Spleen (tissue), 11 donors: ENCODE measurements at regions not wholly inside any gene's neighbourhood (a gene's known extent, or its start where the extent isn't known, plus 50 kb on each side); places are given as distances from the start of the nearest gene placed in this dataset.
"Not testable (repeated sequence)": the region's sequence is repeated elsewhere in the genome, so short reads cannot be mapped to it uniquely, and the experiment has no call there.

ENCODE experiments used
- DNase-seq: peaks from one replicate; pipeline ENCODE4 v3.0.0-alpha.2; 2020
- H3K27ac ChIP-seq, 8 donors: fragments of 200-600 bp; sonication (generic) in 7 of 8; 1 replicate in 4 of 8; 2 replicates in 4 of 8; pipeline versions ENCODE4 v1.5.0 to v1.8.0; 2016 to 2021; ENCODE audit warnings: inconsistent platforms in 4 of 8, mild to moderate bottlenecking in 4 of 8, moderate library complexity in 1 of 8
- H3K27me3 ChIP-seq, 7 donors: fragments of 200-600 bp; sonication (generic) in 6 of 7; replicated peaks in 1 of 7; 1 replicate in 4 of 7; 2 replicates in 3 of 7; pipeline versions ENCODE4 v1.5.0 to v1.8.0; 2016 to 2021; ENCODE audit warnings: inconsistent platforms in 3 of 7, mild to moderate bottlenecking in 1 of 7
- H3K36me3 ChIP-seq, 6 donors: fragments of 200-600 bp; sonication (generic) in 5 of 6; 1 replicate in 4 of 6; 2 replicates in 2 of 6; pipeline versions ENCODE4 v1.5.0 to v1.8.0; 2016 to 2021; ENCODE audit warnings: inconsistent platforms in 2 of 6
- H3K4me1 ChIP-seq, 6 donors: fragments of 200-600 bp; sonication (generic) in 5 of 6; 1 replicate in 3 of 6; 2 replicates in 3 of 6; pipeline versions ENCODE4 v1.5.0 to v1.8.0; 2016 to 2021; ENCODE audit warnings: inconsistent platforms in 3 of 6
- H3K4me3 ChIP-seq, 8 donors: fragments of 200-600 bp; sonication (generic) in 7 of 8; 1 replicate in 4 of 8; 2 replicates in 4 of 8; pipeline versions ENCODE4 v1.5.0 to v1.8.0; 2016 to 2021; ENCODE audit warnings: inconsistent platforms in 4 of 8, mild to moderate bottlenecking in 4 of 8, moderate library complexity in 2 of 8
- H3K9me3 ChIP-seq, 8 donors: fragments of 200-600 bp; sonication (generic) in 7 of 8; 1 replicate in 4 of 8; 2 replicates in 4 of 8; pipeline versions ENCODE4 v1.5.0 to v1.8.0; 2016 to 2021; ENCODE audit warnings: inconsistent platforms in 4 of 8
- POLR2A ChIP-seq, 3 donors: fragments of 450-650 bp; IDR thresholded peaks; one replicate each; pipeline ENCODE4 v1.5.1; 2017; ENCODE audit warnings: antibody characterized with exemption in 3 of 3, mild to moderate bottlenecking in 1 of 3
- POLR2AphosphoS5 ChIP-seq, 3 donors: sonication (generic); formaldehyde crosslinking; IDR thresholded peaks; one replicate each; pipeline ENCODE4 v1.5.1; 2017; ENCODE audit warnings: antibody characterized with exemption in 3 of 3
- WGBS, 5 donors: extraction: QIAGEN DNeasy Blood & Tissue Kit in 3 of 5; methylation state at CpG; one replicate each; pipeline versions ENCODE4 v1.1.5 to v1.1.7; 2013 to 2018; 5-methylcytosine and 5-hydroxymethylcytosine counted together
- intact Hi-C: fragments of 100-400 bp; cut with DNase I; formaldehyde crosslinking; loops from one replicate; pipeline ENCODE4 v1.15.0; 2023; ENCODE audit warnings: low total_unique reads
- TF ChIP-seq, protein P1 (sequence below), 11 experiments: fragments of 200-600 bp in 7 of 11; fragments of 450-650 bp in 4 of 11; sonication (generic) in 4 of 11; IDR thresholded peaks in 8 of 11; conservative IDR thresholded peaks in 3 of 11; 1 replicate in 7 of 11; 2 replicates in 4 of 11; pipeline versions ENCODE4 v1.4.0 to v1.8.0; 2016 to 2021; ENCODE audit warnings: antibody characterized with exemption in 11 of 11, inconsistent platforms in 4 of 11, mild to moderate bottlenecking in 1 of 11
- donor health status: healthy with polysubstance abuse.
- donor health status: DM: no; HTN: no; CAD: no; lungs with moderate emphysema.
- donor health status: DM: no; HTN: no; CAD: no.
- donor health status: Bipolar disorder and iron deficiency.
- donor health status: healthy.
- donor health status: DM: no; HTN: no; CAD: no.
- donor health status: DM: yes; HTN: yes; CAD: no.

DNA sequence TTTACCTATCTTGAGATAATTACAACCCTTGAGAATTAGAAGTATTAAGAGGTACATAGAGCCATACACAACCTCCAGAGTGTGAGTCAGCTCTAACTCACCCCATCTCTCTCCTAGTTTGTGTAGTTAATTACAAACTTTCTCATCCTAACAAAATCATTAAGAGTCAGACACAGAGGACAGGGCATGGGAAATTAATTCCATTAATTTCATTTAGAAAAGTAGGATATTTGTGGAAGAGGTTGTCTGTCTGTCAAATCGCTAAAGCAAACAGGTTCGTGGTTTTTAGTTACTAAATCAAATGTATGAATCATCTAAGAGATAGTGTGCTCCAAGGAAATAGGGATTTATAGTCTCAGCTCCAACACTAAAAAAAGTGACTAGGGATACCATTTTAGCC lies 1261.4 kb upstream of the TENM4 start:
- peaks cover 0 to 10% (median 8%) of the 10 kb centered on the region in 8 donors for H3K9me3 ChIP-seq
- intact Hi-C loops, result no loop called here
- H3K4me1 ChIP-seq, result no peaks in the 10 kb centered on the region
- no peak for TF ChIP-seq POLR2AphosphoS5 (IDR thresholded peaks at IDR 0.05)
- no peak for TF ChIP-seq POLR2A (IDR thresholded peaks at IDR 0.05)
- TF ChIP-seq, protein P1, sequence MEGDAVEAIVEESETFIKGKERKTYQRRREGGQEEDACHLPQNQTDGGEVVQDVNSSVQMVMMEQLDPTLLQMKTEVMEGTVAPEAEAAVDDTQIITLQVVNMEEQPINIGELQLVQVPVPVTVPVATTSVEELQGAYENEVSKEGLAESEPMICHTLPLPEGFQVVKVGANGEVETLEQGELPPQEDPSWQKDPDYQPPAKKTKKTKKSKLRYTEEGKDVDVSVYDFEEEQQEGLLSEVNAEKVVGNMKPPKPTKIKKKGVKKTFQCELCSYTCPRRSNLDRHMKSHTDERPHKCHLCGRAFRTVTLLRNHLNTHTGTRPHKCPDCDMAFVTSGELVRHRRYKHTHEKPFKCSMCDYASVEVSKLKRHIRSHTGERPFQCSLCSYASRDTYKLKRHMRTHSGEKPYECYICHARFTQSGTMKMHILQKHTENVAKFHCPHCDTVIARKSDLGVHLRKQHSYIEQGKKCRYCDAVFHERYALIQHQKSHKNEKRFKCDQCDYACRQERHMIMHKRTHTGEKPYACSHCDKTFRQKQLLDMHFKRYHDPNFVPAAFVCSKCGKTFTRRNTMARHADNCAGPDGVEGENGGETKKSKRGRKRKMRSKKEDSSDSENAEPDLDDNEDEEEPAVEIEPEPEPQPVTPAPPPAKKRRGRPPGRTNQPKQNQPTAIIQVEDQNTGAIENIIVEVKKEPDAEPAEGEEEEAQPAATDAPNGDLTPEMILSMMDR (IDR thresholded peaks at IDR 0.05 in 8 of 11, conservative IDR thresholded peaks at IDR 0.05 in 3 of 11), result no peak
- H3K36me3 ChIP-seq, result no peaks in the 10 kb centered on the region
- H3K27me3 ChIP-seq, result no peaks in the 10 kb centered on the region
- H3K4me3 ChIP-seq, result no peak overlapping the region
- WGBS, 5 donors, result 80 to 93% (median 82%) methylated on average over 2 of the region's 2 CpGs
- no peak overlapping the region for H3K27ac ChIP-seq
- DNase-seq, result no peak

DNA sequence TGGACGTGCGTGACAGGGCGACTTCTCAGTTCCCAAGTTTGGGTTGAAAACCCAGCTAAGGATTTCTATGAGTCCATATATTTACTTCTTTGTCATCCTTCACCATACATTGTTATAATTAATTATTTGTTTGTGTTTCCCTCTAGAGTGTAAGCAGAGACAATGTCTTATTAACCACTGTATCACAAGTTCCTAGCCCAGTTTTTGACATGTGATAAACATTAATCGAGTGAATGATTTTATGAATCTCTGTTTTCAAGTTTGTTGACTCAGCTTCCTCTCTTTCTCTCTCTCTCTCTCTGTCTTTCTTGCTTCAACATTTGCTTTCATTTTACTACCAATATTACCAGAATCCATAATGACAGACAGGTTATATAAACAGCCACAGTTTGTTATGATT lies 1259.6 kb upstream of the TENM4 start:
- WGBS, 5 donors, result 89 to 96% (median 92%) methylated on average over 4 of the region's 4 CpGs
- Histone ChIP-seq H3K27ac (no peak overlapping the region), H3K4me3 (no peak overlapping the region), H3K4me1 (no peaks in the 10 kb centered on the region), H3K27me3 (no peaks in the 10 kb centered on the region), H3K9me3 (no peaks in the 10 kb centered on the region), H3K36me3 (no peaks in the 10 kb centered on the region)
- TF ChIP-seq POLR2AphosphoS5 (IDR thresholded peaks at IDR 0.05), result no peak
- no peak for TF ChIP-seq POLR2A (IDR thresholded peaks at IDR 0.05)
- TF ChIP-seq, protein P1 (IDR thresholded peaks at IDR 0.05 in 8 of 11, conservative IDR thresholded peaks at IDR 0.05 in 3 of 11), result no peak
- DNase-seq, result no peak
- intact Hi-C loops, result no loop called here

DNA sequence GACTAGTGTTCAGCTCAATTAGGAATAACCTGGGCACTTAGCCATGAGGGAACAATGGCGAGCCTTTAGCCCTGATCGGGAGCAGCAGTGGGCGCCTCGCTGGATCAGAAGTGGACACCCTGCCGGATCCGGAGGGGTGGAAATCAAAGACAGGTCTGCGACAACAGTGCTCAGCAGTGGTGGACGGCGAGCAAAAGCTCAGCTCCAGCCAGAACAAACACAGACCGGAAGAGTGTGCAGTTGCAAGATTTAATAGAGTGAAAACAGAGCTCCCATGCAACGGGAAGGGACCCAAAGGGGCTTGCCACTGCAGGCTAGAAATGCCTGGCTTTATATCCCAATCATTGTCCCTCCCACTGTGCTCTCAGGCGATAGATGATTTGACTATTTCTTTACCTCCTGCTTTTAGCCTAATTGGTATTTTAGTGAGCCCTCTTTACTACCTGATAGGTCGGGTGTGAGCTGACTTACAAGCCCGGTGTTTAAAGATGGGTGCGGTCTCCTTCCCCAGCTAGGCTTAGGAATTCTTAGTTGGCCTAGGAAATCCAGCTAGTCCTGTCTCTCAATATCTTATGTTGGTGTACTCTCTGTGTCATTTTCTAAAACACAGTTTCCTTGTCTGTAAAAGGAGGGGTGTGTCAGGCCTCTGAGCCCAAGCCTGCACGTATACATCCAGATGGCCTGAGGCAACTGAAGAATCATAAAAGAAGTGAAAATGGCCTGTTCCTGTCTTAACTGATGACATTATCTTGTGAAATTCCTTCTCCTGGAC lies 1258.8 kb upstream of the TENM4 start:
- intact Hi-C loops, H3K27ac ChIP-seq, H3K36me3 ChIP-seq, H3K4me3 ChIP-seq, H3K4me1 ChIP-seq, H3K9me3 ChIP-seq, DNase-seq, H3K27me3 ChIP-seq: not testable (repeated sequence)
- 84 to 94% (median 92%) methylated on average over 16 of the region's 16 CpGs for WGBS, 5 donors

DNA sequence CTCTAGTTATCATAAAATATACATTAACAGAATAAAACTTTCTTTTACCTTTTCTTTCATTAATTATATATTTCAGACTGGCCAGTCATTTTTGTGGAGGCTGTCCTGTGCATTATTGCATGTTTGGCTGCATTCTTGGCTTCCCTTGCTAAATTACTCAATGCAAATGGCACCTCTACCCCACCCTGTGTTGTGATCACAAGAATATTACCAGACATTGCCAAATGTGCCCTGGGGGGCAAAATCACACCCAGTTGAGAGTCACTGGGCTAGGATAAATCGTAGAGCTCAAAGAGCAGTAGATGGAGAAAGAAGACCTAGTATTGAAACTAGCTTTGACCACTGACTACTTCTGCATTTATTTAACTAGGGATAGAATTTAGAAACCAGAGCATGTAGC lies 1257.8 kb upstream of the TENM4 start:
- 72 to 83% (median 82%) methylated on average over 1 of the region's 1 CpG for WGBS, 5 donors
- no peaks in the 10 kb centered on the region for H3K27me3 ChIP-seq
- no peak for DNase-seq
- no peaks in the 10 kb centered on the region for H3K9me3 ChIP-seq
- H3K4me1 ChIP-seq, result no peaks in the 10 kb centered on the region
- intact Hi-C loops, result no loop called here
- no peak overlapping the region for H3K27ac ChIP-seq
- no peak overlapping the region for H3K4me3 ChIP-seq
- TF ChIP-seq POLR2AphosphoS5 (IDR thresholded peaks at IDR 0.05), result no peak
- TF ChIP-seq, protein P1 (IDR thresholded peaks at IDR 0.05 in 8 of 11, conservative IDR thresholded peaks at IDR 0.05 in 3 of 11), result no peak
- no peak for TF ChIP-seq POLR2A (IDR thresholded peaks at IDR 0.05)
- H3K36me3 ChIP-seq, result no peaks in the 10 kb centered on the region
